Keratinocyte (primary cell): ENCODE measurements at regions not wholly inside any gene's neighbourhood (a gene's known extent, or its start where the extent isn't known, plus 50 kb on each side); places are given as distances from the start of the nearest gene placed in this dataset.

ENCODE experiments used
- CTCF ChIP-seq, 3 experiments: IDR thresholded peaks in 1 of 3; conservative IDR thresholded peaks in 1 of 3; optimal IDR thresholded peaks in 1 of 3; 2 replicates in 2 of 3; 3 replicates in 1 of 3; pipeline versions ENCODE3 to v1.5.1; 2011; ENCODE audit warnings: low read length in 3 of 3, mild to moderate bottlenecking in 3 of 3, moderate library complexity in 2 of 3, control low read depth in 1 of 3, inconsistent platforms in 1 of 3; ENCODE audit not compliant: insufficient read depth in 2 of 3; ENCODE audit errors: extremely low read depth in 1 of 3
- EZH2 ChIP-seq: IDR thresholded peaks from one replicate; pipeline ENCODE4 v1.6.1; 2012; ENCODE audit warnings: inconsistent platforms, mild to moderate bottlenecking, low read length, moderate library complexity

GRCh38 chr6:121951123-121951522 is 448.3 kb upstream of the HSF2 start:
- TF ChIP-seq CTCF (optimal IDR thresholded peaks at IDR 0.05 in 1 of 3, IDR thresholded peaks at IDR 0.05 in 1 of 3, conservative IDR thresholded peaks at IDR 0.05 in 1 of 3; ENCODE audit: extremely low read depth in 1 of 3, insufficient read depth in 2 of 3, low read length in 3 of 3) (no peak), EZH2 (no peak)
